ENCODE measurements at regions not wholly inside any gene's neighbourhood (a gene's known extent, or its start where the extent isn't known, plus 50 kb on each side); places are given as distances from the start of the nearest gene placed in this dataset.

GRCh38 chr6:43981363-43981990 lies 145.8 kb downstream of the MRPL14 start:
- TF ChIP-seq CTCF (conservative IDR thresholded peaks at IDR 0.05; ENCODE audit: low read depth, low read length) (no peak), EZH2phosphoT487 (IDR thresholded peaks at IDR 0.05; ENCODE audit: borderline replicate concordance, low read length) (no peak), EZH2 (IDR thresholded peaks at IDR 0.05; ENCODE audit: low read length, unreplicated experiment) (no peak)
